ENCODE measurements at regions not wholly inside any gene's neighbourhood (a gene's known extent, or its start where the extent isn't known, plus 50 kb on each side); places are given as distances from the start of the nearest gene placed in this dataset.

DNA sequence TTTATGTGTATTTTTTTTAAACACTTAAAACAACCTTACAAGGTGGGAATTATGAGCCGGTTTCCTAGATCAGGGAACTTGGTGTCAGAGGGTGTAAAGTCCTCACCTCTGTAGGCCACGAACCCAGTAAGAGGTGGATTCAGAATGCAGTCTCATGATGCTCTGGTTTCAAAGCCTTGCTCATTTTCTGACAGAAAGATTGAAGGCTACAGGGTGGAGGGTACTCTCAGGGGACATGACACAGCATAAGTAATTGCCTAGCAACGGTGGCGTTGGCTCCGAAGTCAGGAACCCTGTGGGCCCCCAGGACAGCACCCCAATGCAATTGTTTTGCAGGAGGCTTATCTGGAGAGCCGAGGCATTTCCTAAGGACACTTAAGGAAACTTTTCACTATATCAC lies 794.7 kb downstream of the EFNB2 start:
- H3K4me1 ChIP-seq (ENCODE audit: insufficient read depth, low read length): no peaks in the 10 kb centered on the region
- DNase-seq (no peak), ATAC-seq (no peak)
- no peak overlapping the region for H3K4me3 ChIP-seq (ENCODE audit: low read length)
- no peaks in the 10 kb centered on the region for H3K79me2 ChIP-seq (ENCODE audit: low read length)
- no peaks in the 10 kb centered on the region for H3F3A ChIP-seq (ENCODE audit: low read length, unreplicated experiment)
- H3K27me3 ChIP-seq (ENCODE audit: low read length): no peaks in the 10 kb centered on the region
- H3K9me2 ChIP-seq (replicated peaks; ENCODE audit: low read length): no peaks in the 10 kb centered on the region
- H3K9ac ChIP-seq (ENCODE audit: low read length): no peak overlapping the region
- ChIA-PET POLR2A (ENCODE audit: unreplicated experiment) (no interaction called here), CTCF (no interaction called here)
- no peaks in the 10 kb centered on the region for H3K9me3 ChIP-seq (ENCODE audit: low read length)
- no peaks in the 10 kb centered on the region for H3K36me3 ChIP-seq (ENCODE audit: low read depth, low read length)
- H2AFZ ChIP-seq (ENCODE audit: low read length): no peak overlapping the region
- no peak overlapping the region for H3K27ac ChIP-seq (ENCODE audit: low read length)
- BruUV-seq (replicated peaks): no TSS peak
- intact Hi-C loops (cut with micrococcal nuclease): no loop called here
- no peaks in the 10 kb centered on the region for H4K20me1 ChIP-seq (ENCODE audit: low read length)
- TF ChIP-seq EZH2phosphoT487 (IDR thresholded peaks at IDR 0.05; ENCODE audit: borderline replicate concordance, low read length): no peak
- TF ChIP-seq EZH2 (IDR thresholded peaks at IDR 0.05; ENCODE audit: low read length, unreplicated experiment): no peak
- no peak overlapping the region for H3K4me2 ChIP-seq (ENCODE audit: low read length)

DNA sequence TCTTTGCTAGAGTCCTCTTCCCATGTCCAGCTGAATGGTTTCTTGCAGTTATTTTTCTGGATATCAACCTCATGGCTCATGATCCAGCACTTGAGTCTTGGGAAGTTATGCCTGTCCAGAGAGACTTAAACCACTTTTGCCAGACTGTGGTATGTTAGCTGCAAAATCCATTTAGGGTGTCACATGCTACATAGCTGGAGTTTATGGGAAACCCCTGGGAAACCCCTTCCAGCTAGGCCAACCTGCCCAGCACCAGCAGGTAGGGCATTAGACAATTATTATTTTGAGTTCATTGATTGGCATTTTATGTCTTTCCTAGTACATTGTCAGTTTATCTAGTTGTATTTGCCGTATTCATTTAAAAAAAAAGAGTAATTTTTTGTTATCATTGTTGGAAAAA lies 797.8 kb downstream of the EFNB2 start:
- DNase-seq (no peak), ATAC-seq (no peak)
- no peak overlapping the region for H3K4me3 ChIP-seq (ENCODE audit: low read length)
- POLR2A ChIA-PET (ENCODE audit: unreplicated experiment): no interaction called here
- H3K36me3 ChIP-seq (ENCODE audit: low read depth, low read length): no peaks in the 10 kb centered on the region
- no peaks in the 10 kb centered on the region for H3K9me3 ChIP-seq (ENCODE audit: low read length)
- no peak overlapping the region for H2AFZ ChIP-seq (ENCODE audit: low read length)
- H3K4me1 ChIP-seq (ENCODE audit: insufficient read depth, low read length): no peaks in the 10 kb centered on the region
- H3K79me2 ChIP-seq (ENCODE audit: low read length): no peaks in the 10 kb centered on the region
- no peaks in the 10 kb centered on the region for H3K27me3 ChIP-seq (ENCODE audit: low read length)
- CTCF ChIA-PET: no interaction called here
- H4K20me1 ChIP-seq (ENCODE audit: low read length): no peaks in the 10 kb centered on the region
- no peaks in the 10 kb centered on the region for H3K9me2 ChIP-seq (replicated peaks; ENCODE audit: low read length)
- no peaks in the 10 kb centered on the region for H3F3A ChIP-seq (ENCODE audit: low read length, unreplicated experiment)
- intact Hi-C loops (cut with micrococcal nuclease): no loop called here
- TF ChIP-seq EZH2 (IDR thresholded peaks at IDR 0.05; ENCODE audit: low read length, unreplicated experiment) (no peak), EZH2phosphoT487 (IDR thresholded peaks at IDR 0.05; ENCODE audit: borderline replicate concordance, low read length) (no peak), CTCF (conservative IDR thresholded peaks at IDR 0.05; ENCODE audit: low read depth, low read length) (no peak)
- no TSS peak for BruUV-seq (replicated peaks)
- no peak overlapping the region for H3K27ac ChIP-seq (ENCODE audit: low read length)
- no peak overlapping the region for H3K4me2 ChIP-seq (ENCODE audit: low read length)
- H3K9ac ChIP-seq (ENCODE audit: low read length): no peak overlapping the region

GRCh38 chr13:105735281-105735680 lies 800.2 kb downstream of the EFNB2 start:
- Histone ChIP-seq H4K20me1 (ENCODE audit: low read length) (no peaks in the 10 kb centered on the region), H3K9me2 (replicated peaks; ENCODE audit: low read length) (no peaks in the 10 kb centered on the region), H2AFZ (ENCODE audit: low read length) (no peak overlapping the region), H3K4me1 (ENCODE audit: insufficient read depth, low read length) (no peaks in the 10 kb centered on the region), H3K4me3 (ENCODE audit: low read length) (no peak overlapping the region), H3K27me3 (ENCODE audit: low read length) (no peaks in the 10 kb centered on the region), H3K79me2 (ENCODE audit: low read length) (no peaks in the 10 kb centered on the region), H3K4me2 (ENCODE audit: low read length) (no peak overlapping the region), H3K9ac (ENCODE audit: low read length) (no peak overlapping the region), H3K27ac (ENCODE audit: low read length) (no peak overlapping the region), H3K36me3 (ENCODE audit: low read depth, low read length) (no peaks in the 10 kb centered on the region), H3F3A (ENCODE audit: low read length, unreplicated experiment) (no peaks in the 10 kb centered on the region), H3K9me3 (ENCODE audit: low read length) (no peaks in the 10 kb centered on the region)
- intact Hi-C loops (cut with micrococcal nuclease): no loop called here
- BruUV-seq (replicated peaks): no TSS peak
- ChIA-PET CTCF (no interaction called here), POLR2A (ENCODE audit: unreplicated experiment) (no interaction called here)
- ATAC-seq: no peak
- TF ChIP-seq EZH2 (IDR thresholded peaks at IDR 0.05; ENCODE audit: low read length, unreplicated experiment) (no peak), CTCF (conservative IDR thresholded peaks at IDR 0.05; ENCODE audit: low read depth, low read length) (no peak), EZH2phosphoT487 (IDR thresholded peaks at IDR 0.05; ENCODE audit: borderline replicate concordance, low read length) (no peak)
- no peak for DNase-seq
